ENCODE measurements at regions not wholly inside any gene's neighbourhood (a gene's known extent, or its start where the extent isn't known, plus 50 kb on each side); places are given as distances from the start of the nearest gene placed in this dataset.

- Histone ChIP-seq H3K27ac (ENCODE audit: poor library complexity, severe bottlenecking) (peak overlapping the region; percentile 24), H3K27me3 (ENCODE audit: insufficient read depth, poor library complexity, severe bottlenecking) (no peaks in the 10 kb centered on the region), H3K4me1 (ENCODE audit: insufficient read depth, poor library complexity, severe bottlenecking) (peaks cover 25% of the 10 kb centered on the region), H3K4me3 (ENCODE audit: severe bottlenecking) (no peak overlapping the region), H3K36me3 (ENCODE audit: low read depth) (no peaks in the 10 kb centered on the region), H3K9me3 (ENCODE audit: severe bottlenecking) (no peaks in the 10 kb centered on the region)
- TF ChIP-seq CTCF (IDR thresholded peaks at IDR 0.05; ENCODE audit: poor library complexity, severe bottlenecking), result no peak
- DNase-seq (ENCODE audit: low spot score) (no peak), ATAC-seq (ENCODE audit: low read depth) (peak; percentile 83)
These were observed 1089.5 kb downstream of the BCL11B start for GRCh38 chr14:98182393-98183055.

DNA sequence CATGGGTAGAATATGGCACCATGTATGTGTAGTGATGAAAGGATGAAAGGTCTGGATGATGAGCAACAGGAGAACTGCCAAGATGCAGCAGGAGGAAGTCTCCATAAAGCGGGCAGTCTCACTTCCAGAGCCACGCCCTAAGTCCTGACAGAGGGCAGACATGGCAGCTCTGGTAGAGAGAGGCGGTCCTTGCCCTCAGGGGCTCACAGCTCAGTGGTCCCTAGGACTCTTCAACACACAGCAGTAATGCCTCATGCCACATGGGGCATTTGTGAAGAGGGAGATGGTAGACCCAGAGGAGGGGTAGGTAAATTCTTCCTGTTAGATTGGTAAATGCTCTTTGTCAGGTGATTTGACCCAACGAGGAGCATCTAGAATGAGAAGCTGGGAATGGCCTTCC is 1088.4 kb downstream of the BCL11B start:
- DNase-seq (ENCODE audit: low spot score), result no peak
- no peak overlapping the region for H3K27ac ChIP-seq (ENCODE audit: poor library complexity, severe bottlenecking)
- peaks cover 25% of the 10 kb centered on the region for H3K4me1 ChIP-seq (ENCODE audit: insufficient read depth, poor library complexity, severe bottlenecking)
- TF ChIP-seq CTCF (IDR thresholded peaks at IDR 0.05; ENCODE audit: poor library complexity, severe bottlenecking), result no peak
- no peaks in the 10 kb centered on the region for H3K9me3 ChIP-seq (ENCODE audit: severe bottlenecking)
- H3K36me3 ChIP-seq (ENCODE audit: low read depth), result no peaks in the 10 kb centered on the region
- ATAC-seq (ENCODE audit: low read depth), result no peak
- H3K4me3 ChIP-seq (ENCODE audit: severe bottlenecking), result no peak overlapping the region
- H3K27me3 ChIP-seq (ENCODE audit: insufficient read depth, poor library complexity, severe bottlenecking), result no peaks in the 10 kb centered on the region

DNA sequence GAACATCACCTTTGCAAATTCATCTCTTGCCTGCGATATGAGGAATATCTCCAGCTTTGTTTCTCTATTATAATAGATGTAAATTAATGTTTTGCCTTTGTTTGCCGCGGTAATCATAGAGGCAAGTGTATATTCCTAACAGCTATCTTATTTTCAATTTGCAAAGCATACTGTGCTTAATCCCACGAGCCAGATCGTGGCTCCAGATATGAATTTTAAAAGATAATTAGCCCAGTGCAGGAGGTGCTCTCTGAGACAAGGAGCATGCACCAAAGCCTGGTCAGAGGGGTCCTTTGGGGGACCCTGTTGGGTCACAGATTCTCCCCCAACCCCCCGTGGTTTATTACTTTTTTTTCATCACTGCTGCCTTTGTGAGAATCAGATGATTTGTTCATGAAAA is 1087.5 kb downstream of the BCL11B start:
- H3K4me3 ChIP-seq (ENCODE audit: severe bottlenecking), result no peak overlapping the region
- no peak overlapping the region for H3K27ac ChIP-seq (ENCODE audit: poor library complexity, severe bottlenecking)
- no peaks in the 10 kb centered on the region for H3K9me3 ChIP-seq (ENCODE audit: severe bottlenecking)
- H3K36me3 ChIP-seq (ENCODE audit: low read depth), result no peaks in the 10 kb centered on the region
- ATAC-seq (ENCODE audit: low read depth), result no peak
- no peak for DNase-seq (ENCODE audit: low spot score)
- TF ChIP-seq CTCF (IDR thresholded peaks at IDR 0.05; ENCODE audit: poor library complexity, severe bottlenecking), result no peak
- H3K27me3 ChIP-seq (ENCODE audit: insufficient read depth, poor library complexity, severe bottlenecking), result no peaks in the 10 kb centered on the region
- peaks cover 25% of the 10 kb centered on the region for H3K4me1 ChIP-seq (ENCODE audit: insufficient read depth, poor library complexity, severe bottlenecking)

DNA sequence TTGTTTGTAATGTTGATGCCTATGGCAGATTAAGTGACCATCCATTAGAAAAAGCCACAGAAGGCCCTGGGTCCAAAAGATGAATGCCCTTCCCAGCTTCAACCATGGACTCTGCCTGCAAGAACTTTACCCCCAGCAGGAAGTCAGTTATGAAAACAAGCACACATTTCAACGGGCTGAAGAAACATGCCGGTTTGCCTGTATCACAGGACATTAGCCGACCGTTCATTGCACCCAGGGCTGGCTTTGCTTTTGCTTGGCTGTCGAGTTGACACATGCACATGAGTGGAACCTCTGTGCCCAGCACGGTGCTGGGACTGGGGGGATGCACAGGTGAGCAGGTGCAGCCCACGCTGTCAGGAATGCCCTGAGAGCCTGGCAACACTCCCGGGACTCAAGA is 1087.0 kb downstream of the BCL11B start:
- Histone ChIP-seq H3K36me3 (ENCODE audit: low read depth) (no peaks in the 10 kb centered on the region), H3K27me3 (ENCODE audit: insufficient read depth, poor library complexity, severe bottlenecking) (no peaks in the 10 kb centered on the region), H3K9me3 (ENCODE audit: severe bottlenecking) (no peaks in the 10 kb centered on the region), H3K4me1 (ENCODE audit: insufficient read depth, poor library complexity, severe bottlenecking) (peaks cover 25% of the 10 kb centered on the region), H3K4me3 (ENCODE audit: severe bottlenecking) (no peak overlapping the region), H3K27ac (ENCODE audit: poor library complexity, severe bottlenecking) (no peak overlapping the region)
- ATAC-seq (ENCODE audit: low read depth), result no peak
- no peak for DNase-seq (ENCODE audit: low spot score)
- TF ChIP-seq CTCF (IDR thresholded peaks at IDR 0.05; ENCODE audit: poor library complexity, severe bottlenecking), result no peak

DNA sequence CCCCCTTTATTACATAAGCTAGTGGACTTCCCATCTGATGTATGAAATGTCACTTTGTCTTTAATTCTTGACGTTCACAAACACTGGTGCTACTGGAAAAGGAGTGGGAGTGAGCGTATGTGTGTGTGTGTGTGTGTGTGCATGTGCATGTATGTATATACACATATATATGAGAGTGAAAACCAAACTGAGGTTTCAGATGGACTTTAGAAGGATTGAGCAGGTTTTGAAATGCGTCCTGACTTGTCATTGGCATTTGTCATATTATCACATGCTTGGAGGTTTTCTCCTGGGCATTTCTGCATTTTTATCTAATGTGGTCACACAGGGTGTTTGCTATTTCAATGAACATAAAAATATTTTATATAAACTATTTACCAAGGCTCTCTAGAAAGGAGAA is 1085.9 kb downstream of the BCL11B start:
- Histone ChIP-seq H3K27ac (ENCODE audit: poor library complexity, severe bottlenecking) (no peak overlapping the region), H3K27me3 (ENCODE audit: insufficient read depth, poor library complexity, severe bottlenecking) (no peaks in the 10 kb centered on the region), H3K9me3 (ENCODE audit: severe bottlenecking) (no peaks in the 10 kb centered on the region), H3K36me3 (ENCODE audit: low read depth) (no peaks in the 10 kb centered on the region), H3K4me1 (ENCODE audit: insufficient read depth, poor library complexity, severe bottlenecking) (peaks cover 25% of the 10 kb centered on the region), H3K4me3 (ENCODE audit: severe bottlenecking) (no peak overlapping the region)
- DNase-seq (ENCODE audit: low spot score) (no peak), ATAC-seq (ENCODE audit: low read depth) (peak; percentile 64)
- TF ChIP-seq CTCF (IDR thresholded peaks at IDR 0.05; ENCODE audit: poor library complexity, severe bottlenecking), result no peak

Data from RWPE2 (cell line).